ENCODE measurements at regions not wholly inside any gene's neighbourhood (a gene's known extent, or its start where the extent isn't known, plus 50 kb on each side); places are given as distances from the start of the nearest gene placed in this dataset.

GRCh38 chr2:147110317-147110716 lies 734.5 kb upstream of the ACVR2A start:
- Histone ChIP-seq H3K4me3 (replicated peaks; ENCODE audit: insufficient read depth, low read length) (no peak overlapping the region), H3K27me3 (ENCODE audit: insufficient read depth, poor library complexity, severe bottlenecking) (no peaks in the 10 kb centered on the region), H3K27ac (replicated peaks) (no peak overlapping the region)
- TF ChIP-seq REST (IDR thresholded peaks at IDR 0.05; ENCODE audit: insufficient replicate concordance, low read depth) (no peak), CTCF (IDR thresholded peaks at IDR 0.05; ENCODE audit: insufficient read depth, low read length) (no peak), GABPA (IDR thresholded peaks at IDR 0.05; ENCODE audit: low read depth) (no peak), POLR2AphosphoS5 (IDR thresholded peaks at IDR 0.05; ENCODE audit: low read depth) (no peak), SPI1 (IDR thresholded peaks at IDR 0.05; ENCODE audit: borderline replicate concordance, low read depth) (no peak)
- no peak for DNase-seq (ENCODE audit: low read depth in 1 of 2, low spot score in 1 of 2)

GRCh38 chr2:147109291-147109690 lies 735.5 kb upstream of the ACVR2A start:
- Histone ChIP-seq H3K27ac (replicated peaks) (no peak overlapping the region), H3K4me3 (replicated peaks; ENCODE audit: insufficient read depth, low read length) (no peak overlapping the region), H3K27me3 (ENCODE audit: insufficient read depth, poor library complexity, severe bottlenecking) (no peaks in the 10 kb centered on the region)
- no peak for DNase-seq (ENCODE audit: low read depth in 1 of 2, low spot score in 1 of 2)
- no peak for TF ChIP-seq CTCF (IDR thresholded peaks at IDR 0.05; ENCODE audit: insufficient read depth, low read length)

GRCh38 chr2:147108548-147108947 lies 736.3 kb upstream of the ACVR2A start:
- Histone ChIP-seq H3K27me3 (ENCODE audit: insufficient read depth, poor library complexity, severe bottlenecking) (no peaks in the 10 kb centered on the region), H3K27ac (replicated peaks) (no peak overlapping the region), H3K4me3 (replicated peaks; ENCODE audit: insufficient read depth, low read length) (no peak overlapping the region)
- no peak for DNase-seq (ENCODE audit: low read depth in 1 of 2, low spot score in 1 of 2)
- TF ChIP-seq CTCF (IDR thresholded peaks at IDR 0.05; ENCODE audit: insufficient read depth, low read length) (no peak), SPI1 (IDR thresholded peaks at IDR 0.05; ENCODE audit: borderline replicate concordance, low read depth) (no peak), GABPA (IDR thresholded peaks at IDR 0.05; ENCODE audit: low read depth) (no peak), REST (IDR thresholded peaks at IDR 0.05; ENCODE audit: insufficient replicate concordance, low read depth) (no peak), POLR2AphosphoS5 (IDR thresholded peaks at IDR 0.05; ENCODE audit: low read depth) (no peak)

- Histone ChIP-seq H3K27me3 (ENCODE audit: insufficient read depth, poor library complexity, severe bottlenecking) (no peaks in the 10 kb centered on the region), H3K27ac (replicated peaks) (no peak overlapping the region), H3K4me3 (replicated peaks; ENCODE audit: insufficient read depth, low read length) (no peak overlapping the region)
- TF ChIP-seq REST (IDR thresholded peaks at IDR 0.05; ENCODE audit: insufficient replicate concordance, low read depth): no peak
- no peak for TF ChIP-seq SPI1 (IDR thresholded peaks at IDR 0.05; ENCODE audit: borderline replicate concordance, low read depth)
- no peak for TF ChIP-seq GABPA (IDR thresholded peaks at IDR 0.05; ENCODE audit: low read depth)
- TF ChIP-seq CTCF (IDR thresholded peaks at IDR 0.05; ENCODE audit: insufficient read depth, low read length): no peak
- no peak for TF ChIP-seq POLR2AphosphoS5 (IDR thresholded peaks at IDR 0.05; ENCODE audit: low read depth)
- DNase-seq (ENCODE audit: low read depth in 1 of 2, low spot score in 1 of 2): no peak
These were observed 742.7 kb upstream of the ACVR2A start for GRCh38 chr2:147101941-147102790.

Measured in HL-60 (cell line).